K562 (cell line): ENCODE measurements at regions not wholly inside any gene's neighbourhood (a gene's known extent, or its start where the extent isn't known, plus 50 kb on each side); places are given as distances from the start of the nearest gene placed in this dataset.

Source experiments
- ATAC-seq: fragments of 200-7000 bp; cut with Tn5 transposase; 3 replicates; pipeline ENCODE4 v1.9.1; 2020; ENCODE audit warnings: moderate library complexity
- BruUV-seq: library from RNA; stranded (reverse); fragments of 400-500 nt; replicated peaks from 2 replicates; lab custom pipeline; 2021; lab: Mats Ljungman, UMichigan
- CTCF ChIA-PET: fragments of 300-600 bp; formaldehyde crosslinking; extraction: SDS; loops from one replicate; lab custom pipeline; 2021; ENCODE audit warnings: low intra/inter-chr PET ratio; lab: Yijun Ruan, JAX
- POLR2A ChIA-PET: fragments of 300-600, 350-650 bp; sonication (Branson Sonifier 250); formaldehyde crosslinking; extraction: SDS; loops from one replicate; lab custom pipeline; 2021; ENCODE audit warnings: antibody characterized with exemption, inconsistent platforms; lab: Yijun Ruan, JAX
- DNase-seq, 4 experiments: peaks; one replicate each; pipeline versions ENCODE4 v3.0.0 to v3.0.0-alpha.2; 2011 to 2018; ENCODE audit warnings: low spot score in 3 of 4, mixed read lengths in 3 of 4; ENCODE audit errors: extremely low read depth in 1 of 4
- FAIRE-seq: peaks from 2 replicates; lab custom pipeline; 2011; peaks lifted over from hg19 to GRCh38; lab: Jason Lieb, UNC
- H2AFZ ChIP-seq: 2 replicates; pipeline ENCODE4 v1.6.0; 2011; ENCODE audit warnings: low read depth, low read length, control low read depth, inconsistent platforms
- H3K27ac ChIP-seq: fragments of 200-600 bp; 3 replicates; pipeline ENCODE4 v1.8.0; 2011; ENCODE audit warnings: low read depth, mild to moderate bottlenecking, control low read depth, inconsistent platforms, low read length, moderate library complexity, mixed read lengths; ENCODE audit errors: extremely low read depth
- H3K27me3 ChIP-seq, 2 experiments: fragments of 300-600 bp in 1 of 2; 2 replicates in 1 of 2; 3 replicates in 1 of 2; pipeline versions ENCODE4 v1.6.0 to v1.8.0; 2011; ENCODE audit warnings: inconsistent platforms in 2 of 2, low read length in 2 of 2, mild to moderate bottlenecking in 1 of 2, mixed read lengths in 1 of 2, moderate library complexity in 1 of 2; ENCODE audit not compliant: control insufficient read depth in 2 of 2, insufficient read depth in 2 of 2
- H3K36me3 ChIP-seq: fragments of 300-600 bp; 3 replicates; pipeline ENCODE4 v1.8.0; 2011; ENCODE audit warnings: mild to moderate bottlenecking, low read length, inconsistent platforms; ENCODE audit not compliant: control insufficient read depth, insufficient read depth
- H3K4me1 ChIP-seq, 2 experiments: fragments of 200-600 bp in 1 of 2; replicated peaks in 1 of 2; 2 replicates in 1 of 2; 3 replicates in 1 of 2; pipeline versions ENCODE4 v1.5.1 to v1.8.0; 2011; ENCODE audit warnings: inconsistent platforms in 2 of 2, low read length in 2 of 2, mild to moderate bottlenecking in 1 of 2, mixed read lengths in 1 of 2, moderate library complexity in 1 of 2; ENCODE audit not compliant: control insufficient read depth in 2 of 2, insufficient read depth in 2 of 2
- H3K4me2 ChIP-seq: 2 replicates; pipeline ENCODE4 v1.6.1; 2011; ENCODE audit warnings: low read length, control low read depth, inconsistent platforms, mixed read lengths; ENCODE audit not compliant: insufficient read depth
- H3K4me3 ChIP-seq: fragments of 200-600 bp; sonication (generic), shearing (Covaris generic); 2 replicates; pipeline ENCODE4 v1.5.1; 2016; ENCODE audit warnings: control low read depth, inconsistent platforms
- H3K79me2 ChIP-seq: fragments of 200-600 bp; 3 replicates; pipeline ENCODE4 v1.8.0; 2011; ENCODE audit warnings: low read length, inconsistent platforms; ENCODE audit not compliant: control insufficient read depth, insufficient read depth
- H3K9ac ChIP-seq, 2 experiments: 2 replicates each; pipeline versions ENCODE4 v1.6.0 to v1.6.1; 2011; ENCODE audit warnings: low read depth in 2 of 2, low read length in 2 of 2, control low read depth in 1 of 2, inconsistent platforms in 1 of 2, mild to moderate bottlenecking in 1 of 2, mixed read lengths in 1 of 2; ENCODE audit not compliant: insufficient read depth in 1 of 2
- H3K9me1 ChIP-seq: one replicate; pipeline ENCODE4 v1.6.0; 2011; ENCODE audit warnings: inconsistent platforms, mild to moderate bottlenecking, low read length, moderate library complexity; ENCODE audit not compliant: control insufficient read depth, insufficient read depth
- H3K9me3 ChIP-seq: replicated peaks from 2 replicates; pipeline ENCODE4 v1.5.1; 2011; ENCODE audit warnings: low read depth, low read length, inconsistent platforms; ENCODE audit not compliant: control insufficient read depth, insufficient read depth
- H4K20me1 ChIP-seq: replicated peaks from 2 replicates; pipeline ENCODE4 v1.6.1; 2011; ENCODE audit warnings: low read length, inconsistent platforms, mixed read lengths; ENCODE audit not compliant: control insufficient read depth, insufficient read depth
- BCOR ChIP-seq: fragments of 450-650 bp; IDR thresholded peaks from 2 replicates; pipeline ENCODE4 v1.6.1; 2016
- BRCA1 ChIP-seq, 2 experiments: fragments of 450-650 bp in 1 of 2; sonication (generic) in 1 of 2; formaldehyde crosslinking in 1 of 2; IDR thresholded peaks; 2 replicates each; pipeline versions ENCODE4 v1.5.0 to v1.6.1; 2017 to 2020; ENCODE audit warnings: mild to moderate bottlenecking in 1 of 2, missing genetic modification reagents in 1 of 2
- CBX3 ChIP-seq, 2 experiments: IDR thresholded peaks; 1 replicate in 1 of 2; 2 replicates in 1 of 2; pipeline ENCODE4 v1.6.1; 2012; ENCODE audit warnings: inconsistent platforms in 2 of 2, low read length in 2 of 2, borderline replicate concordance in 1 of 2, control low read depth in 1 of 2
- DDX20 ChIP-seq: fragments of 450-650 bp; IDR thresholded peaks from 2 replicates; pipeline ENCODE4 v1.6.1; 2016; ENCODE audit warnings: missing genetic modification characterization, low read depth, mild to moderate bottlenecking, missing compliant biosample characterization, moderate library complexity
- DNMT1 ChIP-seq: fragments of 450-650 bp; IDR thresholded peaks from 2 replicates; pipeline ENCODE4 v1.6.1; 2016; ENCODE audit warnings: antibody characterized with exemption, mild to moderate bottlenecking
- HDGF ChIP-seq: fragments of 450-650 bp; IDR thresholded peaks from 2 replicates; pipeline ENCODE4 v1.6.1; 2016
- IFI16 ChIP-seq: fragments of 250-450 bp; sonication (Bioruptor Pico); IDR thresholded peaks from 2 replicates; pipeline ENCODE4 v2.1.2; 2022; ENCODE audit warnings: mild to moderate bottlenecking, inconsistent platforms
- KDM1A ChIP-seq, 2 experiments: fragments of 450-650 bp; IDR thresholded peaks; 2 replicates each; pipeline ENCODE4 v1.6.1; 2016; ENCODE audit warnings: mild to moderate bottlenecking in 2 of 2
- LARP7 ChIP-seq: fragments of 450-650 bp; IDR thresholded peaks from 2 replicates; pipeline ENCODE4 v1.6.1; 2016
- NCOA1 ChIP-seq: fragments of 450-650 bp; IDR thresholded peaks from 2 replicates; pipeline ENCODE4 v1.6.1; 2016; ENCODE audit warnings: low read depth
- NCOA6 ChIP-seq: fragments of 450-650 bp; IDR thresholded peaks from 2 replicates; pipeline ENCODE4 v1.6.1; 2017; ENCODE audit warnings: mild to moderate bottlenecking
- TRIM24 ChIP-seq, 2 experiments: fragments of 450-650 bp; IDR thresholded peaks; 2 replicates each; pipeline ENCODE4 v1.6.1; 2016
- ZBTB8A ChIP-seq: fragments of 450-650 bp; IDR thresholded peaks from 2 replicates; pipeline ENCODE4 v1.6.1; 2018; ENCODE audit warnings: mild to moderate bottlenecking, moderate library complexity; ENCODE audit not compliant: partially characterized antibody
- WGBS: fragments of 100-300 bp; shearing (Covaris generic); methylation state at CpG from one replicate; pipeline ENCODE4 v1.1.6; 2016; ENCODE audit warnings: low coverage, mixed read lengths; ENCODE audit not compliant: insufficient coverage; ENCODE audit errors: missing lambda C conversion rate; 5-methylcytosine and 5-hydroxymethylcytosine counted together
- in situ Hi-C: fragments of 300-500 bp; cut with MboI; formaldehyde crosslinking; loops from 4 replicates; pipeline ENCODE4 v1.15.0; 2018; ENCODE audit warnings: inconsistent platforms, mixed read lengths
- intact Hi-C: fragments of 100-400 bp; cut with micrococcal nuclease; formaldehyde crosslinking; loops from 2 replicates; pipeline ENCODE4 v1.14.2; 2022
- TF ChIP-seq, protein P1 (sequence below), 2 experiments: fragments of 450-650 bp in 1 of 2; sonication (generic) in 1 of 2; formaldehyde crosslinking in 1 of 2; IDR thresholded peaks in 1 of 2; conservative IDR thresholded peaks in 1 of 2; 2 replicates each; pipeline versions ENCODE4 v1.6.1 to v1.8.1; 2016 to 2023; ENCODE audit warnings: mild to moderate bottlenecking in 2 of 2, moderate library complexity in 2 of 2, inconsistent platforms in 1 of 2, missing genetic modification reagents in 1 of 2
- TF ChIP-seq, protein P2 (sequence below): sonication (generic); formaldehyde crosslinking; IDR thresholded peaks from 2 replicates; pipeline ENCODE4 v1.8.1; 2023; ENCODE audit warnings: mild to moderate bottlenecking, missing genetic modification reagents

DNA sequence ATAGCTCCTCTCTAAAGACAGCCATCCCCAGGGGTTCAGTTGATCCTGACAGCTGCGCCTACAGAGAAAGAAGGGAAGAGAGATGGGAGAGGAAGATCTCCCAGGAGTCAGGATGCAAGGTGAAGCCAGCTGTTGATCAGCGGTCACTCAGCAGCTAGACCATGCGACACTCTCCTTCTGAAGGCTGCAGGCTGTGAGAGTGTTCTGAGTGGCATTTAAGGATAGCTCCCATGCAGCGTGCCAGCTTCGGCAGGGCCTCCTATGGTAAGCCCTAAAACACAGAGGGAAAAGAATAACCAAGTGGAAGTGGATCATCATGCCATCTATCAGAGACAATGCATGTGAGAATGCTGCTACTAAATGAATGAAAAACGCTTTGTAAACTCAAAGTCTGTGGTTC lies 197.9 kb upstream of the NUDT4 start:
- FAIRE-seq (no peak), ATAC-seq (no peak), DNase-seq (no peak)
- Histone ChIP-seq H3K4me3 (no peak overlapping the region), H3K9ac (no peak overlapping the region), H3K36me3 (no peaks in the 10 kb centered on the region), H3K79me2 (no peaks in the 10 kb centered on the region), H2AFZ (no peak overlapping the region), H3K4me1 (peaks cover 10 to 15% of the 10 kb centered on the region in 2 experiments; a peak in 4 of 5 replicates), H3K27me3 (no peaks in the 10 kb centered on the region), H3K27ac (no peak overlapping the region), H4K20me1 (no peaks in the 10 kb centered on the region), H3K9me3 (peaks cover 11% of the 10 kb centered on the region), H3K9me1 (no peaks in the 10 kb centered on the region), H3K4me2 (no peak overlapping the region)
- in situ Hi-C loops: no loop called here
- ChIA-PET CTCF (interaction anchor here (0.7 kb wide), 1 partner anchor 62 kb away, joined by 5 read pairs; no protein-coding TSS in a partner anchor), POLR2A (no interaction called here)
- intact Hi-C loops: loop anchor here (2.0 to 5.0 kb wide), 2 partner anchors 65 to 203 kb away; no protein-coding TSS in a partner anchor
- 69% methylated on average over 5 of the region's 6 CpGs for WGBS
- no TSS peak for BruUV-seq
- TF ChIP-seq HDGF (no peak), LARP7 (no peak), BCOR (no peak), BRCA1 (IDR thresholded peaks at IDR 0.05) (no peak), BRCA1 (CRISPR knock-in tag; IDR thresholded peaks at IDR 0.05) (no peak), NCOA1 (no peak), IFI16 (CRISPR knock-in tag) (no peak), ZBTB8A (no peak), NCOA6 (no peak), KDM1A (IDR thresholded peaks at IDR 0.05) (no peak), DNMT1 (no peak), TRIM24 (IDR thresholded peaks at IDR 0.05) (no peak), DDX20 (tag) (no peak), CBX3 (IDR thresholded peaks at IDR 0.05; ENCODE audit: borderline replicate concordance in 1 of 2, low read length in 2 of 2) (no peak)
- TF ChIP-seq, protein P1, sequence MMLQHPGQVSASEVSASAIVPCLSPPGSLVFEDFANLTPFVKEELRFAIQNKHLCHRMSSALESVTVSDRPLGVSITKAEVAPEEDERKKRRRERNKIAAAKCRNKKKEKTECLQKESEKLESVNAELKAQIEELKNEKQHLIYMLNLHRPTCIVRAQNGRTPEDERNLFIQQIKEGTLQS (IDR thresholded peaks at IDR 0.05): no peak
- TF ChIP-seq, protein P1 (CRISPR knock-in tag; conservative IDR thresholded peaks at IDR 0.05): no peak
- TF ChIP-seq, protein P2, sequence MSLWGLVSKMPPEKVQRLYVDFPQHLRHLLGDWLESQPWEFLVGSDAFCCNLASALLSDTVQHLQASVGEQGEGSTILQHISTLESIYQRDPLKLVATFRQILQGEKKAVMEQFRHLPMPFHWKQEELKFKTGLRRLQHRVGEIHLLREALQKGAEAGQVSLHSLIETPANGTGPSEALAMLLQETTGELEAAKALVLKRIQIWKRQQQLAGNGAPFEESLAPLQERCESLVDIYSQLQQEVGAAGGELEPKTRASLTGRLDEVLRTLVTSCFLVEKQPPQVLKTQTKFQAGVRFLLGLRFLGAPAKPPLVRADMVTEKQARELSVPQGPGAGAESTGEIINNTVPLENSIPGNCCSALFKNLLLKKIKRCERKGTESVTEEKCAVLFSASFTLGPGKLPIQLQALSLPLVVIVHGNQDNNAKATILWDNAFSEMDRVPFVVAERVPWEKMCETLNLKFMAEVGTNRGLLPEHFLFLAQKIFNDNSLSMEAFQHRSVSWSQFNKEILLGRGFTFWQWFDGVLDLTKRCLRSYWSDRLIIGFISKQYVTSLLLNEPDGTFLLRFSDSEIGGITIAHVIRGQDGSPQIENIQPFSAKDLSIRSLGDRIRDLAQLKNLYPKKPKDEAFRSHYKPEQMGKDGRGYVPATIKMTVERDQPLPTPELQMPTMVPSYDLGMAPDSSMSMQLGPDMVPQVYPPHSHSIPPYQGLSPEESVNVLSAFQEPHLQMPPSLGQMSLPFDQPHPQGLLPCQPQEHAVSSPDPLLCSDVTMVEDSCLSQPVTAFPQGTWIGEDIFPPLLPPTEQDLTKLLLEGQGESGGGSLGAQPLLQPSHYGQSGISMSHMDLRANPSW: no peak
